Gastroesophageal sphincter (tissue), 3 donors: ENCODE measurements at regions not wholly inside any gene's neighbourhood (a gene's known extent, or its start where the extent isn't known, plus 50 kb on each side); places are given as distances from the start of the nearest gene placed in this dataset.

Experiments
- CTCF ChIP-seq, 4 experiments: fragments of 200-600 bp in 2 of 4; fragments of 450-650 bp in 2 of 4; sonication (generic) in 1 of 4; IDR thresholded peaks; one replicate each; pipeline ENCODE4 v1.5.1; 2017 to 2019; ENCODE audit warnings: antibody characterized with exemption in 4 of 4, mild to moderate bottlenecking in 2 of 4, moderate library complexity in 2 of 4
- POLR2A ChIP-seq, 2 donors: fragments of 450-650 bp; IDR thresholded peaks; one replicate each; pipeline ENCODE4 v1.6.1; 2017; ENCODE audit warnings: antibody characterized with exemption in 2 of 2, mild to moderate bottlenecking in 2 of 2, moderate library complexity in 1 of 2
- POLR2AphosphoS5 ChIP-seq: sonication (generic); formaldehyde crosslinking; IDR thresholded peaks from one replicate; pipeline ENCODE4 v1.6.1; 2017; ENCODE audit warnings: antibody characterized with exemption

GRCh38 chr2:21229302-21229701 lies 105.5 kb downstream of the TDRD15 start:
- TF ChIP-seq CTCF (IDR thresholded peaks at IDR 0.05) = no peak
- no peak for TF ChIP-seq POLR2A (IDR thresholded peaks at IDR 0.05)
- TF ChIP-seq POLR2AphosphoS5 = no peak
